DND-41 (cell line): ENCODE measurements at regions not wholly inside any gene's neighbourhood (a gene's known extent, or its start where the extent isn't known, plus 50 kb on each side); places are given as distances from the start of the nearest gene placed in this dataset.

Source experiments
- ATAC-seq: fragments of 200-7000 bp; cut with Tn5 transposase; 3 replicates; pipeline ENCODE4 v1.9.1; 2021; ENCODE audit warnings: low read depth; ENCODE audit not compliant: insufficient read depth
- DNase-seq: peaks from one replicate; pipeline ENCODE4 v3.0.0-alpha.2; 2020
- H2AFZ ChIP-seq: 2 replicates; pipeline ENCODE4 v1.6.0; 2012; ENCODE audit warnings: low read depth, low read length
- H3K27ac ChIP-seq: 2 replicates; pipeline ENCODE4 v1.5.1; 2012; ENCODE audit warnings: low read length, inconsistent platforms
- H3K27me3 ChIP-seq: fragments of 200-600 bp; sonication (generic); 2 replicates; pipeline ENCODE4 v1.6.0; 2012; ENCODE audit warnings: low read length, mild to moderate bottlenecking, inconsistent platforms; ENCODE audit not compliant: insufficient read depth, poor library complexity
- H3K36me3 ChIP-seq: 2 replicates; pipeline ENCODE4 v1.5.1; 2012; ENCODE audit warnings: low read length, inconsistent platforms; ENCODE audit not compliant: insufficient read depth
- H3K4me1 ChIP-seq: 2 replicates; pipeline ENCODE4 v1.5.1; 2012; ENCODE audit warnings: mild to moderate bottlenecking, low read length; ENCODE audit not compliant: insufficient read depth
- H3K4me2 ChIP-seq: 2 replicates; pipeline ENCODE4 v1.6.0; 2012; ENCODE audit warnings: mild to moderate bottlenecking, moderate library complexity, low read length, inconsistent platforms; ENCODE audit not compliant: insufficient read depth
- H3K4me3 ChIP-seq, 2 experiments: fragments of 200-600 bp in 1 of 2; shearing (Covaris generic) in 1 of 2; 2 replicates each; pipeline ENCODE4 v1.5.1; 2012 to 2016; ENCODE audit warnings: inconsistent platforms in 2 of 2, low read length in 2 of 2, mild to moderate bottlenecking in 2 of 2, low read depth in 1 of 2, moderate library complexity in 1 of 2
- H3K79me2 ChIP-seq: 2 replicates; pipeline ENCODE4 v1.6.0; 2012; ENCODE audit warnings: low read length, inconsistent platforms; ENCODE audit not compliant: insufficient read depth
- H3K9ac ChIP-seq: 2 replicates; pipeline ENCODE4 v1.6.0; 2012; ENCODE audit warnings: low read depth, mild to moderate bottlenecking, inconsistent platforms, low read length, moderate library complexity
- H3K9me3 ChIP-seq: 2 replicates; pipeline ENCODE4 v1.5.1; 2012; ENCODE audit warnings: low read length, moderate library complexity, mild to moderate bottlenecking, inconsistent platforms; ENCODE audit not compliant: insufficient read depth, severe bottlenecking
- H4K20me1 ChIP-seq: 2 replicates; pipeline ENCODE4 v1.6.0; 2012; ENCODE audit warnings: low read length; ENCODE audit not compliant: insufficient read depth
- CTCF ChIP-seq: IDR thresholded peaks from 2 replicates; pipeline ENCODE4 v1.5.1; 2012; ENCODE audit warnings: borderline replicate concordance, low read length, moderate library complexity, mild to moderate bottlenecking; ENCODE audit not compliant: poor library complexity, severe bottlenecking; ENCODE audit errors: extremely low read depth
- EZH2 ChIP-seq: IDR thresholded peaks from 3 replicates; pipeline ENCODE4 v1.6.1; 2012; ENCODE audit warnings: borderline replicate concordance, low read depth, mild to moderate bottlenecking, moderate library complexity, low read length, inconsistent platforms; ENCODE audit not compliant: severe bottlenecking

- Histone ChIP-seq H2AFZ (no peak overlapping the region), H3K4me3 (no peak overlapping the region), H4K20me1 (no peaks in the 10 kb centered on the region), H3K4me1 (no peaks in the 10 kb centered on the region), H3K9me3 (no peaks in the 10 kb centered on the region), H3K9ac (no peak overlapping the region), H3K79me2 (no peaks in the 10 kb centered on the region), H3K36me3 (no peaks in the 10 kb centered on the region), H3K27ac (no peak overlapping the region), H3K4me2 (no peak overlapping the region), H3K27me3 (no peaks in the 10 kb centered on the region)
- TF ChIP-seq EZH2 (no peak), CTCF (no peak)
- ATAC-seq (no peak), DNase-seq (no peak)
Measured at GRCh38 chr14:22118899-22119477, 445.4 kb upstream of the OR4E1 start.

- no peaks in the 10 kb centered on the region for H3K27me3 ChIP-seq
- no peak overlapping the region for H3K4me3 ChIP-seq
- ATAC-seq (no peak), DNase-seq (no peak)
- H4K20me1 ChIP-seq, result no peaks in the 10 kb centered on the region
- no peak overlapping the region for H3K9ac ChIP-seq
- no peaks in the 10 kb centered on the region for H3K9me3 ChIP-seq
- TF ChIP-seq EZH2, result no peak
- TF ChIP-seq CTCF, result no peak
- no peak overlapping the region for H3K4me2 ChIP-seq
- H3K4me1 ChIP-seq, result peaks cover 4% of the 10 kb centered on the region
- no peaks in the 10 kb centered on the region for H3K79me2 ChIP-seq
- H3K36me3 ChIP-seq, result no peaks in the 10 kb centered on the region
- no peak overlapping the region for H3K27ac ChIP-seq
- H2AFZ ChIP-seq, result no peak overlapping the region
Measured at GRCh38 chr14:22113401-22113800, 439.8 kb upstream of the OR4E1 start.

- H3K27ac ChIP-seq, result no peak overlapping the region
- no peaks in the 10 kb centered on the region for H3K79me2 ChIP-seq
- peaks cover 18% of the 10 kb centered on the region for H3K4me1 ChIP-seq
- DNase-seq, result peak; percentile 53
- H3K9ac ChIP-seq, result no peak overlapping the region
- TF ChIP-seq EZH2 (no peak), CTCF (peak; percentile 73)
- no peak overlapping the region for H3K4me2 ChIP-seq
- H3K36me3 ChIP-seq, result no peaks in the 10 kb centered on the region
- H3K9me3 ChIP-seq, result no peaks in the 10 kb centered on the region
- no peaks in the 10 kb centered on the region for H3K27me3 ChIP-seq
- no peaks in the 10 kb centered on the region for H4K20me1 ChIP-seq
- H2AFZ ChIP-seq, result no peak overlapping the region
- ATAC-seq, result peak; percentile 31; the same call in 1 of the 3 replicates
- no peak overlapping the region for H3K4me3 ChIP-seq
Measured at GRCh38 chr14:22112004-22112403, 438.4 kb upstream of the OR4E1 start.

- Histone ChIP-seq H3K27ac (peak overlapping the region; percentile 49; the same call in 1 of the 2 replicates), H3K4me3 (no peak overlapping the region), H3K79me2 (no peaks in the 10 kb centered on the region), H3K4me1 (peaks cover 26% of the 10 kb centered on the region), H3K36me3 (no peaks in the 10 kb centered on the region), H3K27me3 (no peaks in the 10 kb centered on the region), H4K20me1 (no peaks in the 10 kb centered on the region), H3K4me2 (no peak overlapping the region), H2AFZ (no peak overlapping the region), H3K9ac (no peak overlapping the region), H3K9me3 (no peaks in the 10 kb centered on the region)
- no peak for TF ChIP-seq CTCF
- no peak for TF ChIP-seq EZH2
- ATAC-seq, result peak; percentile 70; the same call in 2 of the 3 replicates
- DNase-seq, result no peak
Measured at GRCh38 chr14:22107753-22108152, 434.1 kb upstream of the OR4E1 start.
